Activated CD8-positive, alpha-beta T cell treated with anti-CD3 and anti-CD28 coated beads for 36 hours (primary cell): ENCODE measurements at regions not wholly inside any gene's neighbourhood (a gene's known extent, or its start where the extent isn't known, plus 50 kb on each side); places are given as distances from the start of the nearest gene placed in this dataset.

ENCODE experiments used
- ATAC-seq: fragments of 200-7000 bp; cut with Tn5 transposase; one replicate; pipeline ENCODE4 v1.10.0; 2021; ENCODE audit warnings: mild to moderate bottlenecking, moderate library complexity
- CTCF ChIA-PET: fragments of 350-600 bp; sonication (Branson Sonifier 250); formaldehyde crosslinking; loops from one replicate; lab custom pipeline; 2021; ENCODE audit warnings: antibody characterized with exemption; lab: Charles Lee
- POLR2A ChIA-PET: fragments of 350-600 bp; sonication (Branson Sonifier 250); formaldehyde crosslinking; loops from one replicate; lab custom pipeline; 2021; ENCODE audit warnings: antibody characterized with exemption; lab: Charles Lee
- DNase-seq: peaks from one replicate; pipeline ENCODE4 v3.0.0-alpha.2; 2020
- H3K27ac Mint-ChIP-seq: one replicate; pipeline ENCODE4 v1.8.0; 2021; ENCODE audit warnings: mild to moderate bottlenecking, mixed read lengths
- H3K27me3 Mint-ChIP-seq: one replicate; pipeline ENCODE4 v1.8.0; 2021; ENCODE audit warnings: mixed read lengths
- H3K36me3 Mint-ChIP-seq: one replicate; pipeline ENCODE4 v1.8.0; 2021; ENCODE audit warnings: low read depth, mixed read lengths
- H3K4me1 Mint-ChIP-seq: one replicate; pipeline ENCODE4 v1.8.0; 2021; ENCODE audit warnings: low read depth, mixed read lengths
- H3K4me3 Mint-ChIP-seq: one replicate; pipeline ENCODE4 v1.8.0; 2021; ENCODE audit warnings: mild to moderate bottlenecking, moderate library complexity, mixed read lengths
- H3K9me3 Mint-ChIP-seq: one replicate; pipeline ENCODE4 v1.8.0; 2021; ENCODE audit warnings: mixed read lengths
- CTCF ChIP-seq: fragments of 200-600 bp; IDR thresholded peaks from one replicate; pipeline ENCODE4 v1.8.0; 2022; ENCODE audit warnings: antibody characterized with exemption, mild to moderate bottlenecking
- intact Hi-C: fragments of 100-400 bp; cut with micrococcal nuclease; formaldehyde crosslinking; loops from one replicate; pipeline ENCODE4 v1.10.0; 2022

- Mint-ChIP-seq H3K27ac (no peak overlapping the region), H3K36me3 (no peaks in the 10 kb centered on the region), H3K9me3 (peaks cover 2% of the 10 kb centered on the region), H3K27me3 (no peaks in the 10 kb centered on the region), H3K4me1 (no peaks in the 10 kb centered on the region), H3K4me3 (no peak overlapping the region)
- DNase-seq: no peak
- no peak for ATAC-seq
- ChIA-PET POLR2A (no interaction called here), CTCF (no interaction called here)
- intact Hi-C loops: no loop called here
- no peak for TF ChIP-seq CTCF
Measured at GRCh38 chr7:118662266-118662665, 437.8 kb downstream of the ANKRD7 start.

- DNase-seq: no peak
- no peak for TF ChIP-seq CTCF
- no peak overlapping the region for H3K27ac Mint-ChIP-seq
- intact Hi-C loops: no loop called here
- ChIA-PET CTCF (no interaction called here), POLR2A (no interaction called here)
- H3K36me3 Mint-ChIP-seq: no peaks in the 10 kb centered on the region
- ATAC-seq: no peak
- H3K4me3 Mint-ChIP-seq: no peak overlapping the region
- H3K4me1 Mint-ChIP-seq: no peaks in the 10 kb centered on the region
- H3K9me3 Mint-ChIP-seq: peaks cover 2% of the 10 kb centered on the region
- H3K27me3 Mint-ChIP-seq: no peaks in the 10 kb centered on the region
Measured at GRCh38 chr7:118664498-118664897, 440.0 kb downstream of the ANKRD7 start.

GRCh38 chr7:118671149-118671548 is 446.6 kb downstream of the ANKRD7 start:
- Mint-ChIP-seq H3K36me3 (no peaks in the 10 kb centered on the region), H3K27ac (no peak overlapping the region), H3K4me3 (no peak overlapping the region), H3K27me3 (no peaks in the 10 kb centered on the region), H3K4me1 (no peaks in the 10 kb centered on the region), H3K9me3 (no peaks in the 10 kb centered on the region)
- CTCF ChIA-PET: no interaction called here
- DNase-seq (no peak), ATAC-seq (no peak)
- POLR2A ChIA-PET: no interaction called here
- intact Hi-C loops: no loop called here
- TF ChIP-seq CTCF: no peak

GRCh38 chr7:118684796-118685195 is 460.3 kb downstream of the ANKRD7 start:
- H3K27ac Mint-ChIP-seq: no peak overlapping the region
- ATAC-seq (no peak), DNase-seq (no peak)
- ChIA-PET POLR2A (no interaction called here), CTCF (no interaction called here)
- no peak for TF ChIP-seq CTCF
- no peaks in the 10 kb centered on the region for H3K36me3 Mint-ChIP-seq
- intact Hi-C loops: no loop called here
- no peaks in the 10 kb centered on the region for H3K9me3 Mint-ChIP-seq
- no peaks in the 10 kb centered on the region for H3K27me3 Mint-ChIP-seq
- no peaks in the 10 kb centered on the region for H3K4me1 Mint-ChIP-seq
- no peak overlapping the region for H3K4me3 Mint-ChIP-seq

- no peak for ATAC-seq
- H3K9me3 Mint-ChIP-seq: no peaks in the 10 kb centered on the region
Measured at GRCh38 chr7:118689403-118689802, 464.9 kb downstream of the ANKRD7 start.

More at GRCh38 chr7:118689403-118689802, 464.9 kb downstream of the ANKRD7 start:
- no peaks in the 10 kb centered on the region for H3K27me3 Mint-ChIP-seq
- ChIA-PET POLR2A (no interaction called here), CTCF (no interaction called here)
- TF ChIP-seq CTCF: no peak
- no peak overlapping the region for H3K27ac Mint-ChIP-seq
- no peak overlapping the region for H3K4me3 Mint-ChIP-seq
- H3K4me1 Mint-ChIP-seq: no peaks in the 10 kb centered on the region
- intact Hi-C loops: no loop called here
- H3K36me3 Mint-ChIP-seq: no peaks in the 10 kb centered on the region
- DNase-seq: no peak
